GM19455 (cell line): ENCODE measurements at regions not wholly inside any gene's neighbourhood (a gene's known extent, or its start where the extent isn't known, plus 50 kb on each side); places are given as distances from the start of the nearest gene placed in this dataset.
"Not testable (repeated sequence)": the region's sequence is repeated elsewhere in the genome, so short reads cannot be mapped to it uniquely, and the experiment has no call there.

Experiments
- ATAC-seq: cut with Tn5 transposase; IDR thresholded peaks from one replicate; pipeline ENCODE4 v1.9.1; 2021; ENCODE audit not compliant: unreplicated experiment

GRCh38 chr9:24698881-24699518, 153.3 kb upstream of the IZUMO3 start:
- ATAC-seq: no peak

- no peak for ATAC-seq
These were observed 126.6 kb upstream of the IZUMO3 start for GRCh38 chr9:24672336-24672735.

- ATAC-seq: no peak
These were observed 111.7 kb upstream of the IZUMO3 start for GRCh38 chr9:24657387-24657786.

- ATAC-seq: no peak
These were observed 106.5 kb upstream of the IZUMO3 start for GRCh38 chr9:24652181-24652580.

GRCh38 chr9:24628809-24629208, 83.1 kb upstream of the IZUMO3 start:
- not testable (repeated sequence) for ATAC-seq

GRCh38 chr9:24625097-24625496, 79.4 kb upstream of the IZUMO3 start:
- ATAC-seq: no peak

- no peak for ATAC-seq
These were observed 78.8 kb upstream of the IZUMO3 start for GRCh38 chr9:24624481-24624880.

- no peak for ATAC-seq
These were observed 75.0 kb upstream of the IZUMO3 start for GRCh38 chr9:24620741-24621140.

GRCh38 chr9:24616863-24617262, 71.2 kb upstream of the IZUMO3 start:
- no peak for ATAC-seq

GRCh38 chr9:24614070-24614469, 68.4 kb upstream of the IZUMO3 start:
- no peak for ATAC-seq

GRCh38 chr9:24608599-24608998, 62.9 kb upstream of the IZUMO3 start:
- ATAC-seq: no peak

- ATAC-seq: no peak
These were observed 57.1 kb upstream of the IZUMO3 start for GRCh38 chr9:24602693-24603352.
